SK-N-SH treated with all-trans-retinoic acid at 6 μM for 48 hours (cell line): ENCODE measurements at regions not wholly inside any gene's neighbourhood (a gene's known extent, or its start where the extent isn't known, plus 50 kb on each side); places are given as distances from the start of the nearest gene placed in this dataset.

Experiments used
- ATAC-seq: fragments of 200-7000 bp; cut with Tn5 transposase; 3 replicates; pipeline ENCODE4 v1.9.1; 2020; ENCODE audit warnings: mild to moderate bottlenecking, moderate library complexity
- ARNTL ChIP-seq: fragments of 450-650 bp; formaldehyde crosslinking; IDR thresholded peaks from 2 replicates; pipeline ENCODE4 v1.5.0; 2020; ENCODE audit warnings: low read depth, mild to moderate bottlenecking, moderate library complexity, borderline replicate concordance
- BACH2 ChIP-seq: fragments of 250-450 bp; sonication (Bioruptor Pico); IDR thresholded peaks from 2 replicates; pipeline ENCODE4 v1.9.0; 2021; ENCODE audit warnings: mild to moderate bottlenecking, borderline replicate concordance
- CREB5 ChIP-seq: fragments of 250-450 bp; sonication (Bioruptor Pico); IDR thresholded peaks from 2 replicates; pipeline ENCODE4 v1.5.1; 2020; ENCODE audit warnings: low read depth, mild to moderate bottlenecking, moderate library complexity
- CSDC2 ChIP-seq: fragments of 250-450 bp; sonication (Bioruptor Pico); IDR thresholded peaks from 2 replicates; pipeline ENCODE4 v1.5.0; 2020; ENCODE audit warnings: mild to moderate bottlenecking, moderate library complexity
- CSRNP3 ChIP-seq: fragments of 250-450 bp; sonication (Bioruptor Pico); IDR thresholded peaks from 2 replicates; pipeline ENCODE4 v1.5.1; 2021; ENCODE audit warnings: mild to moderate bottlenecking, moderate library complexity
- ESRRG ChIP-seq: fragments of 250-450 bp; sonication (Bioruptor Pico); IDR thresholded peaks from 2 replicates; pipeline ENCODE4 v1.6.1; 2021; ENCODE audit warnings: mild to moderate bottlenecking
- GLIS3 ChIP-seq: fragments of 250-450 bp; sonication (Bioruptor Pico); IDR thresholded peaks from 2 replicates; pipeline ENCODE4 v1.5.0; 2020; ENCODE audit warnings: mild to moderate bottlenecking, moderate library complexity
- ISL1 ChIP-seq: fragments of 250-450 bp; sonication (Bioruptor Pico); IDR thresholded peaks from 2 replicates; pipeline ENCODE4 v2.1.2; 2022; ENCODE audit warnings: mild to moderate bottlenecking, moderate library complexity
- OSR1 ChIP-seq: fragments of 250-450 bp; sonication (Bioruptor Pico); IDR thresholded peaks from 2 replicates; pipeline ENCODE4 v1.8.0; 2022; ENCODE audit warnings: moderate library complexity, mild to moderate bottlenecking, inconsistent platforms
- PATZ1 ChIP-seq: fragments of 250-450 bp; sonication (Bioruptor Pico); IDR thresholded peaks from 2 replicates; pipeline ENCODE4 v1.8.0; 2020; ENCODE audit warnings: mild to moderate bottlenecking, moderate library complexity, borderline replicate concordance
- POU6F1 ChIP-seq: fragments of 250-450 bp; sonication (Bioruptor Pico); IDR thresholded peaks from 2 replicates; pipeline ENCODE4 v1.8.0; 2021; ENCODE audit warnings: low read depth, mild to moderate bottlenecking, moderate library complexity, borderline replicate concordance
- PPARA ChIP-seq: fragments of 250-450 bp; sonication (Bioruptor Pico); IDR thresholded peaks from 2 replicates; pipeline ENCODE4 v1.5.0; 2020; ENCODE audit warnings: mild to moderate bottlenecking, borderline replicate concordance
- RARB ChIP-seq: fragments of 250-450 bp; sonication (Bioruptor Pico); IDR thresholded peaks from 2 replicates; pipeline ENCODE4 v1.8.0; 2021; ENCODE audit warnings: mild to moderate bottlenecking, moderate library complexity
- SNAI2 ChIP-seq: fragments of 250-450 bp; sonication (Bioruptor Pico); IDR thresholded peaks from 2 replicates; pipeline ENCODE4 v1.5.0; 2020; ENCODE audit warnings: mild to moderate bottlenecking, moderate library complexity
- TCF4 ChIP-seq: fragments of 250-450 bp; sonication (Bioruptor Pico); IDR thresholded peaks from 2 replicates; pipeline ENCODE4 v1.8.0; 2021; ENCODE audit warnings: mild to moderate bottlenecking, moderate library complexity, borderline replicate concordance
- TSHZ2 ChIP-seq: fragments of 250-450 bp; sonication (Bioruptor Pico); IDR thresholded peaks from 2 replicates; pipeline ENCODE4 v1.5.0; 2020; ENCODE audit warnings: mild to moderate bottlenecking, moderate library complexity
- ZC3H10 ChIP-seq: fragments of 250-450 bp; sonication (Bioruptor Pico); IDR thresholded peaks from 2 replicates; pipeline ENCODE4 v1.5.1; 2021; ENCODE audit warnings: mild to moderate bottlenecking, moderate library complexity
- ZFP3 ChIP-seq: fragments of 250-450 bp; sonication (Bioruptor Pico); IDR thresholded peaks from 2 replicates; pipeline ENCODE4 v1.5.0; 2020; ENCODE audit warnings: mild to moderate bottlenecking, moderate library complexity
- ZFP30 ChIP-seq: fragments of 450-650 bp; formaldehyde crosslinking; IDR thresholded peaks from 2 replicates; pipeline ENCODE4 v1.5.0; 2022; ENCODE audit warnings: mild to moderate bottlenecking, moderate library complexity
- ZNF565 ChIP-seq: fragments of 450-650 bp; formaldehyde crosslinking; conservative IDR thresholded peaks from 2 replicates; pipeline ENCODE4 v1.5.0; 2020; ENCODE audit warnings: low read depth, mild to moderate bottlenecking, moderate library complexity
- ZNF70 ChIP-seq: fragments of 450-650 bp; formaldehyde crosslinking; IDR thresholded peaks from 2 replicates; pipeline ENCODE4 v1.5.0; 2020; ENCODE audit warnings: mild to moderate bottlenecking, moderate library complexity
- ZNF8 ChIP-seq: fragments of 450-650 bp; formaldehyde crosslinking; IDR thresholded peaks from 2 replicates; pipeline ENCODE4 v1.5.0; 2020; ENCODE audit warnings: mild to moderate bottlenecking, moderate library complexity

- TF ChIP-seq ZNF70 (CRISPR knock-in tag) (no peak), ZNF8 (CRISPR knock-in tag) (no peak), PPARA (CRISPR knock-in tag) (no peak), ZFP3 (CRISPR knock-in tag) (no peak), SNAI2 (CRISPR knock-in tag) (no peak), ZC3H10 (no peak), ISL1 (CRISPR knock-in tag) (no peak), CSRNP3 (CRISPR knock-in tag) (no peak), ARNTL (CRISPR knock-in tag) (no peak), POU6F1 (CRISPR knock-in tag) (no peak), PATZ1 (no peak), ZNF565 (CRISPR knock-in tag) (no peak), BACH2 (CRISPR knock-in tag) (no peak), RARB (no peak), GLIS3 (CRISPR knock-in tag) (no peak), ESRRG (CRISPR knock-in tag) (no peak), CSDC2 (no peak), OSR1 (CRISPR knock-in tag) (no peak), ZFP30 (CRISPR knock-in tag) (no peak), CREB5 (CRISPR knock-in tag) (no peak)
- ATAC-seq: no peak
These were observed 95.6 kb downstream of the NUP35 start for GRCh38 chr2:183219888-183220287.

GRCh38 chr2:183222751-183223150 is 98.5 kb downstream of the NUP35 start:
- no peak for ATAC-seq
- TF ChIP-seq ESRRG (CRISPR knock-in tag): no peak
- TF ChIP-seq TCF4 (CRISPR knock-in tag): no peak
- no peak for TF ChIP-seq ZFP30 (CRISPR knock-in tag)
- no peak for TF ChIP-seq PATZ1
- TF ChIP-seq ZFP3 (CRISPR knock-in tag): no peak
- TF ChIP-seq BACH2 (CRISPR knock-in tag): no peak
- no peak for TF ChIP-seq CREB5 (CRISPR knock-in tag)
- no peak for TF ChIP-seq GLIS3 (CRISPR knock-in tag)
- TF ChIP-seq ZNF70 (CRISPR knock-in tag): no peak
- no peak for TF ChIP-seq TSHZ2
- TF ChIP-seq RARB: no peak
- TF ChIP-seq ZNF565 (CRISPR knock-in tag): no peak
- TF ChIP-seq PPARA (CRISPR knock-in tag): no peak
- no peak for TF ChIP-seq SNAI2 (CRISPR knock-in tag)
- TF ChIP-seq ZC3H10: no peak
- TF ChIP-seq CSDC2: no peak
- TF ChIP-seq CSRNP3 (CRISPR knock-in tag): no peak
- no peak for TF ChIP-seq ZNF8 (CRISPR knock-in tag)
